GM19455 (cell line): ENCODE measurements at regions not wholly inside any gene's neighbourhood (a gene's known extent, or its start where the extent isn't known, plus 50 kb on each side); places are given as distances from the start of the nearest gene placed in this dataset.
"Not testable (repeated sequence)": the region's sequence is repeated elsewhere in the genome, so short reads cannot be mapped to it uniquely, and the experiment has no call there.

Experiments
- ATAC-seq: cut with Tn5 transposase; IDR thresholded peaks from one replicate; pipeline ENCODE4 v1.9.1; 2021; ENCODE audit not compliant: unreplicated experiment

GRCh38 chr13:95388420-95389079 lies 87.3 kb upstream of the ABCC4 start:
- ATAC-seq: no peak

GRCh38 chr13:95391362-95391761 lies 90.1 kb upstream of the ABCC4 start:
- ATAC-seq: no peak

- ATAC-seq: no peak
These were observed 90.5 kb upstream of the ABCC4 start for GRCh38 chr13:95391785-95392184.

GRCh38 chr13:95392597-95392996 lies 91.3 kb upstream of the ABCC4 start:
- ATAC-seq: no peak

DNA sequence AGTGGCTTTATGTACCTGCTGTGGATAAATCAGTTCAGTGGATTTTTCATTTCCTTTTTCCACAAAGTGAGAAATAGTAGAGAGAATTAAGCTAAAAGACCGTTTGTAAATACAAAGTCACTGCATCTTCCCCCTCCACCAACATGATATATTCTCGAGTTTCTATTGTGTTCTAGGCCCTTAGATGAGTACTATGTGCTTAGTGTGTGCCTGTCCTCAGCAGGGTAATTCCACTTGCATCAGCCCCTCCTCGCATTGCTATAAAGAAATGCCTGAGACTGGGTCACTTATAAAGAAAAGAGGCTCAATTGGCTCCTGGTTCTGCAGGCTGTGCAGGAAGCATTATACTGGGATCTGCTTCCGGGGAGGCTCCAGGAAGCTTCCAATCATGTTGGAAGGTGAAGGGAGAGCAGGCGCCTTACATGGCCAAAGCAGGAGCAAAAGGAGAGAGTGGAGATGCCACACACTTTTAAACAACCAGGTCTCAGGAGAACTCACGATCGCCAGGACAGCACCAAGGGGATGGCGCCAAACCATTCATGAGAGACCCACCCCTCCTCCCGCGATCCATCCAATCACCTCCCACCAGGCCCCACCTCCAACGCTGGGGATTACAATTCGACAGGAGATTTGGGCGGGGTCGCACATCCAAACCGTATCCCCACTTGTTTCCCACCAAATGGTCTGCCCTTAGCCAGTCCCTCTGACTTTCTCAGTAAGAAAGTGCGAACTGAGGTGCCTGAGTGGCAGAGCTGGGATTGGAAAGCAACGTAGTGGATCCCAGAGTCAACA lies 102.3 kb upstream of the ABCC4 start:
- ATAC-seq: peak; percentile 21

DNA sequence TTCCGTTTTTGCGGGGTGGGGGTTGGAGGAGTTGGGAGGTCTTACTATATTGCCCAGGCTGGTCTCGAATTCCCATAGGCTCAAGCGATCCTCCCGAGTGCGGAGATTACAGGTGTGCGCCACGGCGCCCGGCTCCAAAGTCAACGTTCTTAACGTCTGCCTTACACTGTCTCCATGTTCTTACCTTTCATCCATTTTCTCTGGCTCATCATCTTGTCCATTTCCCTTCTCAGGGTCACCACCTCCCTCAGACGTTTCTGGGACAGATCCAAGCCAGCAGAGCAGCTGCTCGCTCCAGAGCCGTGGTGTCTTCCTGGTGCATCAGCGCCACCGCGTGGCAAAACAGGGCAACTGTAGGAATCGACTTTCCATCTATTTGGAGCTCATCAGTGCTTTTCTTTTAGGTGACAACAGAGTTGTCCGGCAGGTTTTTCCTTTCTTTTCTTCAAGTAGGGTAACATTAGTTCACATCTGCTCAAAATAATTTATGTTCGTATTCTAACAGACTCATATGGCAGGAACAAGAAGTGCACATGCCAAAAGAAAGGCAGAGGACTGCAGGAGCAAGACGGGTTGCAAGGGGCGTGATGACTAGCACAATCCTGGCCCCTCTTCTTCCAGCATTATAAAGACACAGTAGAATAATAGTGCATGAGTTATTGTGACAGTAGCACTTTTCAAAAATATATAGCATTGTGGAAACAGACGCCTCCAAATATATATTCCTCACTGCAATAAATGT lies 103.1 kb upstream of the ABCC4 start:
- peak; percentile 93 for ATAC-seq

GRCh38 chr13:95406176-95406575 lies 104.9 kb upstream of the ABCC4 start:
- ATAC-seq: no peak

DNA sequence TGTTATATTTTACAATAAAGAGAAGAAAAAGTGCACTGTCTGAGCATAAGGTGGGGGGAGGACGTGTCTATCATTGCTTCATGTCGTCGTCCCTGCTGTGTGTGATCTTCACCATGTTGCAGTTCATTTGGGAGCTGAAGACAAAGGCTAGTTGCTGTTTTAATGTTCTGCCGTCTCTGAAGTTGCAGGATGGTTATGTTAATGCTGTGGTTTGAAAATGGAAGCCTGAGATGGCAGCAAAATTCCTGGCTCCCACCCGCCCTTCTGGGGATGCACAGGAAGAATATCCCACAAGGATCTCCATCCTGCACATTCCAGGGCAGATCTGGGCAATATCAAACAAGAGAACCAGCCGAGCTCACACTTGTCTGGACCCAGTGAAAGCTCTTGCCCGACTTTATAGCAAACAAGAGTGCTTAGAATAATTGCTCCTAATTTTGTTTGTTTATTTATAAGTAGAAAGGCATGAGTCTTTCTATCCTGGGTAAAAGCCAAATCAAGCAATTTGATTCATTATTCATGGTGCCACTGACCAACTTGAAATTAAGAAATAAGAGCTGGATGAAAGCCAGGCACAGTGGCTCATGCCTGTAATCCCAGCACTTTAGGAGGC lies 110.3 kb upstream of the ABCC4 start:
- ATAC-seq: no peak

DNA sequence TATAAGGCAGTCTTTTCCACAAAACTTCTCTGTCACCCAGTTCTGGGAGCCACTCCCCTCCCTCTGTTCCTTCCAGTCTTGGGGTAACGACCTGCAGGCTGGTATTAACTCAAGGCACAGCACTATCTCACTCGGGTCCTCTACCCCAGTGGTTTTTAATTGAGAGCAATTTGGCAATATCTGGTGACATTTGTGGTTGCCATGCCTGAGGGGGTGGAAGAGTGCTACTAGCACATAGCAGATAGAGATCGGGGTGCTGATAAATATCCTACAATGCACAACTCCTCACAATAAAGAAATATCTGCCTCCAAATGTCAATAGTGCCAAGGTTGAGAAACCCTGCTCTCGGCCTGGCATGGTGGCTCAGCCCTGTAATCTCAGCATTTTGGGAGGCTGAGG lies 117.7 kb upstream of the ABCC4 start:
- no peak for ATAC-seq

- ATAC-seq: peak; percentile 76
These were observed 119.2 kb upstream of the ABCC4 start for GRCh38 chr13:95420501-95420900.

GRCh38 chr13:95426631-95427030 lies 125.4 kb upstream of the ABCC4 start:
- ATAC-seq: no peak

DNA sequence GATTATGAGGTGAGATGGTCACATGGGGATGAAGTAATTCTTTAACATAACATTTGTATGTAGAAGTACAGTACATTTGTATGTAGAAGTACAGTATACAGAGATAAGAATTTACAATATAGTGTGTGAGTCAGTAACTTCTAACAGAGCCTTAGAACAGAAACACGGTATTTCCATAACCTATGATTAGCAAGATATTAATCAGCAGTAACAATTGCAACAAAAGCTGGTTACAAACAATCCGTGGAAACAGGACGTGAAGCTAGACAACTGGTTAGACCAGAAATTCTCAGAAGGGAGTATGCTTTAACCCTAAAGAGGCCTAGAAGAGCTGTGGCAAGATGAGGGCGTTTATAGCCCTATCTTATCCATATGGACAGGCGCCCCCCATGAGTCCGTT lies 122.0 kb upstream of the CLDN10 start:
- not testable (repeated sequence) for ATAC-seq

- ATAC-seq: no peak
These were observed 120.4 kb upstream of the CLDN10 start for GRCh38 chr13:95432141-95432540.

DNA sequence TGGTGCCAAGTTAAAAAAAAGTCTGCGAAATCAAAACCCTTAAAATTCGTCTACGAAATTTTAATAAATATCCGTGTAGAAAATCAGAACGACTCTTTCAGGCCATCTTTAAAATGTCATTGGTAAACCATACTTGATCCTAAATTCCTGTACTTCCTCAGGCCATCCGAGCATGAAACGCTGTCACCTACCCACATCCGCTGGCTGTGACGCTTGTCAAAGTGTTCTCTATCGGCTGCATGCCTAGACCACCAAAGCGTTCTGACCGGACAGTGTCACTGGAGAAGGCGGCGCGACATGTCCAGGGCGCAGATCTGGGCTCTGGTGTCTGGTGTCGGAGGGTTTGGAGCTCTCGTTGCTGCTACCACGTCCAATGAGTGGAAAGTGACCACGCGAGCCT lies 119.0 kb upstream of the CLDN10 start:
- no peak for ATAC-seq

DNA sequence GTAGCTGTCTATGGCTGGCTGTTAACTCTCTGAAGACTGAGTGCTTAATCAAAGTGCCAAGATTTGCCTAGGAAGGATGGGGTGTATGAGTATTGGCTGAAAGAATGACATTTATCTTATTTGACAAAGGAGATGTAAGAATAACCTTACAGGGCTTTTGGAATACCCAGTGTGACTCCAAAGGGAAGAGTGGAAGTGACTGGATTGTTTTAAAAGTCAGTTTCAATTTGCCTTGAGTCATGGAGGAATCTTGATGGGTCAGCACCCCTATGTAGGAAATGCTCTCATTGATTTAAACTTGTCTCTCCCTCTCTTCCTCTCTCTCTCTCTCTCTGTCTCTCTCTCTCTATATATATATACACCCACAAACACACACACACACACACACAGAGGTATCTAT lies 118.4 kb upstream of the CLDN10 start:
- no peak for ATAC-seq

GRCh38 chr13:95437561-95437960 lies 115.0 kb upstream of the CLDN10 start:
- ATAC-seq: no peak

DNA sequence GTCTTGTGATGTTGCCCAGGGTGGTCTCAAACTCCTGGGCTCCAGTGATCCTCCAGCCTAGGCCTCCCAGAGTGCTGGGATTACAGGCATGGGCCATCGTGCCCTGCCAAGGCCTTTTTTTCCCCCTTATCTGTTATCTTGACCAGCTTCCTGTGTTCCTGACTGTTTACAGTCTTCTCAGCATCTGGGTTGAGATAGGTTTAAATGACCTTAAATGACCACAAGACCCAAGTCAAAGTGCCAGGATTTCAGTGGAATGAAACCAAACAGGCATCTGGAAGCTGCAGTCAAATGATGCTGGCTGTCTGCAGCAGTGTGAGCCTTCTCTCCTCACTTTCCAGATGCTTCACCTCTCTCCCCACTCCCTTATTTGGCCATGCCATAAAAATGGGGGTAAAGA lies 114.2 kb upstream of the CLDN10 start:
- no peak for ATAC-seq

GRCh38 chr13:95440441-95441088 lies 112.0 kb upstream of the CLDN10 start:
- ATAC-seq: no peak

DNA sequence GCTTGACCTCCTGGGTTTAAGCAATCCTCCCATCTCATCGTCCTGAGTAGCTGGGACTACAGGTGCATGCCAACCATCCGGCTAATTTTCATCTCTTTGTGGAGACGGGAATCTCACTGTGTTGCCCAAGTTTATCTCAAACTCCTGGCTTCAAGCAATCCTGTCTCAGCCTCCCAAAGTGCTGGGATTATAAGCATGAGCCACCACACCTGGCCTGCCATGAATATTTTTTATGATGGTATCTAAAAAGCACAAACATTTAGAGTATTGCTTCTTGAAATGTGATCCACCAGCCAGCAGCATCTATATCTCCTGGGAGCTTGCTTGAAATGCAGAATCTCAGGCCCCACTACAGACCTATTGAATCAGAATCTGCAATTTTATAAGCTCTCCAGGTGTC lies 111.2 kb upstream of the CLDN10 start:
- ATAC-seq: no peak

DNA sequence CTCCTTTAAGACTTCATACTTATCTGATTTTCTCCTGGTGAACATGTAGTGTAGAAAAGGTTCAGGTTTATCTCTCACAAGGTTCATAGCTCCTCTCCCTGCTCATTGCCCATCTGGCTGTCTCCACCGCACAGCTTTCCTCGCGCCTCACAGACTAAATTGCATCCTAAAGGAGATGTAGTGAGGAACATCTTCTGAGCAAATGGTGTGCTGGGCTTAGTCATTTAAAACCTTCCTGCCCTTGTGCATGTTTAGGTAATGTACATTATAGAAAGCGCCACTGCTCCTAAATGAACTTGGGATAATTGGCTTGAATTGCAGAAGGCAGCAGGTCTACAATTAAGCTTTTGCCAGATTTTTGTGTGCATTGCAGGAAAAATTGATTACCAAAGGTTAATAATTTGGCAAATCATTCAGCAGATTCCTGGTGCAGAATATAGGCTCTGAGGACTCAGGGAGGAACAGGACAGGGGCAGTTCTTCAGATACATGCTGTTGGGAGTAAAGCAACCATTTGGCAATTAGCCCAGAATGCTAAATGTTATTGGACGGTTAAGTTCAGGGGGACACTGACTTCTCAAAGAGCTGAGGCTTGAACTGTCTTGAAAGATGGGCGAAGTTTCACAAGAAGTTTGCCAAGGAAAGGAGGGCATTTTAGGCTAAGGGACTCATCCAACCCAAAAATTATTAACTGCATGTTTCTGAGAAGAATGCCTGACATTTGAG lies 108.4 kb upstream of the CLDN10 start:
- ATAC-seq: no peak
